Dendritic cell treated with granulocyte-macrophage colony-stimulating factor and Interleukin-4, amounts not matched to agents 40 ng/mL and 50 ng/mL, for 4 days (primary cell): ENCODE measurements at regions not wholly inside any gene's neighbourhood (a gene's known extent, or its start where the extent isn't known, plus 50 kb on each side); places are given as distances from the start of the nearest gene placed in this dataset.

ENCODE experiments used
- H3K27ac Mint-ChIP-seq: one replicate; pipeline ENCODE4 v1.8.0; 2022; ENCODE audit warnings: mild to moderate bottlenecking, mixed read lengths
- H3K27me3 Mint-ChIP-seq: one replicate; pipeline ENCODE4 v1.8.0; 2022; ENCODE audit warnings: mild to moderate bottlenecking, mixed read lengths
- H3K36me3 Mint-ChIP-seq: one replicate; pipeline ENCODE4 v1.8.0; 2022; ENCODE audit warnings: low read depth, mixed read lengths
- H3K4me1 Mint-ChIP-seq: one replicate; pipeline ENCODE4 v1.8.0; 2022; ENCODE audit warnings: low read depth, mixed read lengths
- H3K4me3 Mint-ChIP-seq: one replicate; pipeline ENCODE4 v1.8.0; 2022; ENCODE audit warnings: mild to moderate bottlenecking, moderate library complexity, mixed read lengths
- H3K9me3 Mint-ChIP-seq: one replicate; pipeline ENCODE4 v1.8.0; 2022; ENCODE audit warnings: mixed read lengths
- intact Hi-C: fragments of 100-400 bp; cut with micrococcal nuclease; formaldehyde crosslinking; loops from one replicate; pipeline ENCODE4 v1.15.0; 2022

DNA sequence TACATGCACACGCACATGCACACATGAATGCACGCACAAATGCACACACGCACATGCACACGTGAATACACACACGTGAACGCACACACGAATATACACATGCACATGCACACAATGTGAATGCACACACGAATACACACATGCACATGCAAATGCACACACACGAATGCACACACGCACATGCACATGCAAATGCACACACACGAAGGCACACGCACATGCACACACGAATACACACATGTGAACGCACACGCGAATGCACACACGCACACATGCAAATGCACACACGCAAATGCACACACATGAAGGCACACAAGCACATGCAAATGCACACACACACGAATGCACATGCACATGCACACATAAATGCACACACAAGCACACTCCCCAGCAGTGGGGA is 68.6 kb upstream of the GPC1 start:
- no peak overlapping the region for H3K4me3 Mint-ChIP-seq
- H3K4me1 Mint-ChIP-seq, result no peaks in the 10 kb centered on the region
- H3K27me3 Mint-ChIP-seq, result no peaks in the 10 kb centered on the region
- H3K9me3 Mint-ChIP-seq, result no peaks in the 10 kb centered on the region
- intact Hi-C loops, result no loop called here
- H3K27ac Mint-ChIP-seq, result no peak overlapping the region
- no peaks in the 10 kb centered on the region for H3K36me3 Mint-ChIP-seq

GRCh38 chr2:240367721-240368120 is 67.7 kb upstream of the GPC1 start:
- no peaks in the 10 kb centered on the region for H3K9me3 Mint-ChIP-seq

GRCh38 chr2:240368781-240369331 is 66.6 kb upstream of the GPC1 start:
- Mint-ChIP-seq H3K36me3 (no peaks in the 10 kb centered on the region), H3K27me3 (no peaks in the 10 kb centered on the region), H3K4me1 (no peaks in the 10 kb centered on the region), H3K9me3 (no peaks in the 10 kb centered on the region), H3K4me3 (no peak overlapping the region), H3K27ac (no peak overlapping the region)
- intact Hi-C loops, result no loop called here

More at GRCh38 chr2:240367721-240368120, 67.7 kb upstream of the GPC1 start:
- H3K27ac Mint-ChIP-seq, result no peak overlapping the region
- no peak overlapping the region for H3K4me3 Mint-ChIP-seq
- intact Hi-C loops, result no loop called here
- H3K36me3 Mint-ChIP-seq, result no peaks in the 10 kb centered on the region
- H3K27me3 Mint-ChIP-seq, result no peaks in the 10 kb centered on the region
- H3K4me1 Mint-ChIP-seq, result no peaks in the 10 kb centered on the region

DNA sequence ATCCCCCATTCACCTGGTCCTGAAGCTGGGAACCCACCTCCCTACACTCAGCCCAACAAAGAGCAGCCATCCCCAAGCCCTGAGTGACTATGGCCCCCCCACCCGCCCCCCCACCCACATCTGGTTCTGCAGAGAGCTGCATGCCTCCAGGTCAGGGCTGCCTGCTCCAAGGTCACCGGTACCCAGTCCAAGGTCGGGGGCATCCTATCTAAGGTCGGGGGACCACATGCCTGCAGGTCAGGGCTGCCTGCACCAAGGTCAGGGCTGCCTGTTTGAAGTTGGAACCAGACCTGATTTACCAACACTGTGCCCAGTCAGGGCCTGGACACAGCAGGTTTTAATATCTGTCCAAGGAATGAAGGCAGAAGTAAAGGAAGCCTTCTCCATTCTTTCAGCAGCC is 66.1 kb upstream of the GPC1 start:
- intact Hi-C loops, result no loop called here
- no peaks in the 10 kb centered on the region for H3K4me1 Mint-ChIP-seq
- no peak overlapping the region for H3K27ac Mint-ChIP-seq
- no peaks in the 10 kb centered on the region for H3K27me3 Mint-ChIP-seq
- no peaks in the 10 kb centered on the region for H3K36me3 Mint-ChIP-seq
- H3K4me3 Mint-ChIP-seq, result no peak overlapping the region
- no peaks in the 10 kb centered on the region for H3K9me3 Mint-ChIP-seq

GRCh38 chr2:240369801-240370585 is 65.5 kb upstream of the GPC1 start:
- intact Hi-C loops, result no loop called here
- Mint-ChIP-seq H3K27ac (no peak overlapping the region), H3K9me3 (no peaks in the 10 kb centered on the region), H3K4me3 (no peak overlapping the region), H3K36me3 (no peaks in the 10 kb centered on the region), H3K27me3 (no peaks in the 10 kb centered on the region), H3K4me1 (no peaks in the 10 kb centered on the region)

DNA sequence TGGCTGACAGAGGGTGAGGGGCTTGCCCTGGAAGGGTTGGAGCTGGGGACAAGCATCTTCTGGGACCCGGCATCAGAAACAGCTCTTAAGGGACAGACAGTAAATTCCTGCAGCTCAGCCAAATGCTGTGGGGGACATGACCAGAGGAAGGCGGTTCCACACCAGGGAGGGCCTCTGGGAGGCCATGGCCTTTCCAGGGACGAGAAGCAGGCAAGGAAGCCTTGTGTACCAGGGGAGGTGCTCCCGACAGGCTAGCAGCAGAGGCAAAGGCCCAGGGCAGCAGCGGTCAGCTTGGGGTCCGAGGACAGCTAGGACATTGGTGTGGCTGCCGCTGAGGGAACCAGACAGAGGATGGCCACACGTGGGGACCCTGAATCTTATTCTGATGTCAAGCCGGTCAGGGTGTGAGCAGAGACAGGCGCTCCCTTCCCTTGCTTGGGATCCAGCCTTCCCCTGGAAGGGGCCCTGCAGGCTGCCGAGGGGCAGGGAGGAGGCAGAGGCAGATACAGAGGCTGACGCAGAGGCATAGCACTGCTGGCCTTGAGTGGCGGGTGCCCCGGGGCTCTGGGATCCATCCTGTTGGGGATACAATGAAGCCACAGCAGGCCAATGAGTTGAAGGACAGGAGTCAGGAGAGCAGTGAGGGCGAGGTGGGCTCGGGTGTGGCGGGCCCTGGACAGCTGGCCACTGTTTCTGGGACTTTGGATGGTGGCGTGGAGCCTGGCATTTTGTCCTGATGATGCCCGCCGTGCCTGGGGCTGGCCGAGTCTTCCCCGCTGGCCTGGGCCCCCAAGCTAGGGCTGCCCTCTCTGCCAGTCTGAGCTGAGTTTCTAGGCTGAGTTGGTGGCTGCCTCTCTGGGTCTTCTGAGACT is 64.1 kb upstream of the GPC1 start:
- Mint-ChIP-seq H3K9me3 (no peaks in the 10 kb centered on the region), H3K27me3 (no peaks in the 10 kb centered on the region), H3K27ac (no peak overlapping the region), H3K36me3 (no peaks in the 10 kb centered on the region), H3K4me3 (no peak overlapping the region), H3K4me1 (no peaks in the 10 kb centered on the region)
- intact Hi-C loops, result no loop called here

DNA sequence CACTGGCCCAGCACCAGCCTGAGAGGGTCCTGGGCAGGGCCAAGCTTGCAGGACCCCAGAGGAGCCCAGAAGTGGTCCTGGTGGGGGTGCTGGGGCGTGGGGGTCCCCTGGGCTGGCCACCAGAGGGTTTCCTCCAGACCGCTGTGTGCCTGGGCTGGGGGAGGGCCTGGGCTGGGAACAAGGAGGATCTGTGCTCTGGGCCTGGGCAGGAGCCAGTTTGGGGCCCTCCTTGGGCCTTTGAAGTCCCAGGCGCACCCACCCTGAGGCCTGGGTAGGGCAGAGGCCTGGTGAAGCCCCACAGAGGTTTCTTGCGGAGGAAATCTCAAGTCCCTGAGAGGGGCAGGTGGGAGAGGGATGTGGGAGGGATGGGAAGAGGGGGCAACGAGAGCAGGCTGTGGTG is 63.4 kb upstream of the GPC1 start:
- intact Hi-C loops, result no loop called here
- Mint-ChIP-seq H3K36me3 (no peaks in the 10 kb centered on the region), H3K9me3 (no peaks in the 10 kb centered on the region), H3K27me3 (no peaks in the 10 kb centered on the region), H3K4me3 (no peak overlapping the region), H3K27ac (no peak overlapping the region), H3K4me1 (no peaks in the 10 kb centered on the region)

- Mint-ChIP-seq H3K4me1 (no peaks in the 10 kb centered on the region), H3K9me3 (no peaks in the 10 kb centered on the region), H3K36me3 (no peaks in the 10 kb centered on the region), H3K27me3 (peaks cover 1% of the 10 kb centered on the region), H3K27ac (no peak overlapping the region), H3K4me3 (no peak overlapping the region)
- intact Hi-C loops, result no loop called here
Measured at GRCh38 chr2:240373289-240373885, 62.1 kb upstream of the GPC1 start.

- intact Hi-C loops, result no loop called here
- no peaks in the 10 kb centered on the region for H3K4me1 Mint-ChIP-seq
- no peaks in the 10 kb centered on the region for H3K36me3 Mint-ChIP-seq
- no peak overlapping the region for H3K27ac Mint-ChIP-seq
- peaks cover 3% of the 10 kb centered on the region for H3K27me3 Mint-ChIP-seq
- no peaks in the 10 kb centered on the region for H3K9me3 Mint-ChIP-seq
- no peak overlapping the region for H3K4me3 Mint-ChIP-seq
Measured at GRCh38 chr2:240374085-240374907, 61.2 kb upstream of the GPC1 start.

- no peak overlapping the region for H3K27ac Mint-ChIP-seq
- H3K27me3 Mint-ChIP-seq, result peaks cover 4% of the 10 kb centered on the region
- no peaks in the 10 kb centered on the region for H3K4me1 Mint-ChIP-seq
- no peaks in the 10 kb centered on the region for H3K9me3 Mint-ChIP-seq
- no peaks in the 10 kb centered on the region for H3K36me3 Mint-ChIP-seq
- H3K4me3 Mint-ChIP-seq, result no peak overlapping the region
- intact Hi-C loops, result no loop called here
Measured at GRCh38 chr2:240375024-240375645, 60.3 kb upstream of the GPC1 start.

GRCh38 chr2:240376739-240377138 is 58.7 kb upstream of the GPC1 start:
- Mint-ChIP-seq H3K4me1 (no peaks in the 10 kb centered on the region), H3K36me3 (no peaks in the 10 kb centered on the region), H3K4me3 (no peak overlapping the region), H3K27me3 (peaks cover 6% of the 10 kb centered on the region), H3K27ac (no peak overlapping the region), H3K9me3 (no peaks in the 10 kb centered on the region)
- intact Hi-C loops, result no loop called here

GRCh38 chr2:240377366-240377765 is 58.1 kb upstream of the GPC1 start:
- H3K36me3 Mint-ChIP-seq, result no peaks in the 10 kb centered on the region

GRCh38 chr2:240379089-240379636 is 56.3 kb upstream of the GPC1 start:
- H3K36me3 Mint-ChIP-seq, result no peaks in the 10 kb centered on the region
- no peaks in the 10 kb centered on the region for H3K9me3 Mint-ChIP-seq
- peaks cover 6% of the 10 kb centered on the region for H3K27me3 Mint-ChIP-seq
- H3K27ac Mint-ChIP-seq, result no peak overlapping the region
- H3K4me3 Mint-ChIP-seq, result no peak overlapping the region
- intact Hi-C loops, result no loop called here
- H3K4me1 Mint-ChIP-seq, result no peaks in the 10 kb centered on the region

More at GRCh38 chr2:240377366-240377765, 58.1 kb upstream of the GPC1 start:
- Mint-ChIP-seq H3K9me3 (no peaks in the 10 kb centered on the region), H3K4me1 (no peaks in the 10 kb centered on the region), H3K27ac (no peak overlapping the region), H3K4me3 (no peak overlapping the region), H3K27me3 (peaks cover 6% of the 10 kb centered on the region)
- intact Hi-C loops, result no loop called here
